ENCODE measurements at regions not wholly inside any gene's neighbourhood (a gene's known extent, or its start where the extent isn't known, plus 50 kb on each side); places are given as distances from the start of the nearest gene placed in this dataset.

DNA sequence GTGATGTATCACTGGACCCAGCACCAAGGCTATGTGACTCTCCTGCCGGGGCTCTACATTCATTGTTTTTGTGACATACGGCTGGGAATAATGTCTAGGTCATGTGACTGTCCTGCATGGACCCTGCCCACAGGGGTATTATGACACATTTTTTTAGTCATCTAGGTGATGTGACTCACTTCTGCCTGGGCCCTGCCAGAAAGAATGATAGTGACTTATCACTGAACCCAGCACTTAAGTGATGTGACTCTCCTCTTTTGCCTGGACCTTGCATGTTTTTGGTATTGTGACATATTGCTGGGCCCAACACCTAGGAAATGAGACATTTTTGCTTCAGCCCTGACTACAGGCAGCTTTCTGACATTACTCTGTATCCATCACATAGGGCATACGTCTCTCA, 51.1 kb upstream of the ZNF107 start:
- DNase-seq = no peak
- no peak for ATAC-seq
- intact Hi-C loops (cut with DNase I) = loop anchor here (5.0 kb wide), 2 partner anchors 433 to 1608 kb away; no protein-coding TSS in a partner anchor

DNA sequence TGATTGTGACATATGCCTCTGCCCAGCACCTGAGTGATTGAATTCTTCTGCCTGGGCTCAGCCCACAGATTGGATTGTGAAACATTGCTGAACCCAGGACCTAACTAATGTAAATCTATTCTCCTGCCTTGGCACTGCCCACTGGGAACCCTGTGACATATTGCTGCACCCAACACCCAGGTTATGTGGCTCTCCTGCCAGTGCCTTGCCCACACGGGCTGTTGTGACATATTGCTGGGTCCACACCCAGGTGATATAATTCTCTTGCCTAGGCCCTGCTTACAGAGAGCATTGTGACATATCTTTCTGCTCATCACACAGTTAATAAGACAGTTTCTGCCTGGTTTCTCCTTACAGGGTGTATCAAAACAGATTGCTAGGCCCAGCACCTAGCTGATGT, 50.8 kb upstream of the ZNF680 start:
- DNase-seq = no peak
- intact Hi-C loops (cut with DNase I) = no loop called here
- ATAC-seq = no peak

Data from left cardiac atrium (tissue), 4 donors.